Stimulated activated naive CD8-positive, alpha-beta T cell treated with anti-CD3 and anti-CD28 coated beads, Interleukin-15, amount 100 ng/mL, for 72 hours (primary cell): ENCODE measurements at regions not wholly inside any gene's neighbourhood (a gene's known extent, or its start where the extent isn't known, plus 50 kb on each side); places are given as distances from the start of the nearest gene placed in this dataset.

Experiments used
- ATAC-seq: fragments of 150-1000 bp; cut with Tn5 transposase; 2 replicates; pipeline ENCODE4 v1.10.0; 2021; ENCODE audit warnings: mild to moderate bottlenecking, moderate library complexity
- DNase-seq, 2 donors: peaks; one replicate each; pipeline ENCODE4 v3.0.0; 2021 to 2022
- H3K27ac Mint-ChIP-seq, 2 donors: one replicate each; pipeline ENCODE4 v1.8.0; 2022; ENCODE audit warnings: mild to moderate bottlenecking in 2 of 2, mixed read lengths in 2 of 2, moderate library complexity in 2 of 2
- H3K27me3 Mint-ChIP-seq: one replicate; pipeline ENCODE4 v1.8.0; 2022; ENCODE audit warnings: mixed read lengths
- H3K4me1 Mint-ChIP-seq: one replicate; pipeline ENCODE4 v1.8.0; 2022; ENCODE audit warnings: mild to moderate bottlenecking, mixed read lengths
- H3K4me3 Mint-ChIP-seq, 2 donors: one replicate each; pipeline ENCODE4 v1.8.0; 2022; ENCODE audit warnings: mild to moderate bottlenecking in 2 of 2, mixed read lengths in 2 of 2, moderate library complexity in 1 of 2
- H3K9me3 Mint-ChIP-seq, 2 donors: one replicate each; pipeline ENCODE4 v1.8.0; 2022; ENCODE audit warnings: mixed read lengths in 2 of 2

- Mint-ChIP-seq H3K4me1 (no peaks in the 10 kb centered on the region), H3K9me3 (no peaks in the 10 kb centered on the region), H3K27me3 (peaks cover 59% of the 10 kb centered on the region), H3K4me3 (no peak overlapping the region), H3K27ac (no peak overlapping the region)
- no peak for DNase-seq
- ATAC-seq = no peak
These were observed 108.1 kb downstream of the MAP3K21 start for GRCh38 chr1:233435622-233436021.

- DNase-seq = no peak
- Mint-ChIP-seq H3K9me3 (no peaks in the 10 kb centered on the region), H3K27ac (no peak overlapping the region), H3K4me1 (no peaks in the 10 kb centered on the region), H3K27me3 (peaks cover 35% of the 10 kb centered on the region), H3K4me3 (no peak overlapping the region)
- no peak for ATAC-seq
These were observed 112.2 kb downstream of the MAP3K21 start for GRCh38 chr1:233439721-233440120.

GRCh38 chr1:233440951-233441401 lies 113.5 kb downstream of the MAP3K21 start:
- peak; percentile 59 for ATAC-seq
- DNase-seq = no peak
- Mint-ChIP-seq H3K27me3 (peaks cover 26% of the 10 kb centered on the region), H3K4me1 (no peaks in the 10 kb centered on the region), H3K9me3 (no peaks in the 10 kb centered on the region), H3K4me3 (no peak overlapping the region), H3K27ac (no peak overlapping the region)

GRCh38 chr1:233442026-233442780 lies 114.7 kb downstream of the MAP3K21 start:
- H3K27me3 Mint-ChIP-seq = peaks cover 26% of the 10 kb centered on the region
- ATAC-seq = no peak
- no peaks in the 10 kb centered on the region for H3K4me1 Mint-ChIP-seq
- no peak overlapping the region for H3K4me3 Mint-ChIP-seq
- H3K27ac Mint-ChIP-seq = peak overlapping the region in 1 of 2 donors; percentile 53
- DNase-seq = no peak
- H3K9me3 Mint-ChIP-seq = no peaks in the 10 kb centered on the region

- H3K9me3 Mint-ChIP-seq = no peaks in the 10 kb centered on the region
These were observed 115.7 kb downstream of the MAP3K21 start for GRCh38 chr1:233443040-233443760.

GRCh38 chr1:233444484-233444883 lies 117.0 kb downstream of the MAP3K21 start:
- Mint-ChIP-seq H3K4me3 (no peak overlapping the region), H3K27ac (no peak overlapping the region), H3K27me3 (peaks cover 7% of the 10 kb centered on the region), H3K9me3 (no peaks in the 10 kb centered on the region), H3K4me1 (no peaks in the 10 kb centered on the region)
- ATAC-seq (no peak), DNase-seq (no peak)

More at GRCh38 chr1:233443040-233443760, 115.7 kb downstream of the MAP3K21 start:
- no peak for DNase-seq
- no peak overlapping the region for H3K27ac Mint-ChIP-seq
- no peak for ATAC-seq
- H3K4me3 Mint-ChIP-seq = no peak overlapping the region
- no peaks in the 10 kb centered on the region for H3K4me1 Mint-ChIP-seq
- peaks cover 19% of the 10 kb centered on the region for H3K27me3 Mint-ChIP-seq

- no peaks in the 10 kb centered on the region for H3K27me3 Mint-ChIP-seq
These were observed 118.2 kb downstream of the MAP3K21 start for GRCh38 chr1:233445737-233446136.

GRCh38 chr1:233446935-233447334 lies 119.4 kb downstream of the MAP3K21 start:
- H3K4me1 Mint-ChIP-seq = no peaks in the 10 kb centered on the region

More at GRCh38 chr1:233445737-233446136, 118.2 kb downstream of the MAP3K21 start:
- Mint-ChIP-seq H3K27ac (no peak overlapping the region), H3K9me3 (no peaks in the 10 kb centered on the region), H3K4me1 (no peaks in the 10 kb centered on the region), H3K4me3 (no peak overlapping the region)
- no peak for ATAC-seq
- DNase-seq = no peak

GRCh38 chr1:233448109-233448689 lies 120.7 kb downstream of the MAP3K21 start:
- ATAC-seq (no peak), DNase-seq (no peak)
- H3K27ac Mint-ChIP-seq = no peak overlapping the region
- no peak overlapping the region for H3K4me3 Mint-ChIP-seq
- no peaks in the 10 kb centered on the region for H3K9me3 Mint-ChIP-seq
- no peaks in the 10 kb centered on the region for H3K4me1 Mint-ChIP-seq
- peaks cover 8% of the 10 kb centered on the region for H3K27me3 Mint-ChIP-seq

More at GRCh38 chr1:233446935-233447334, 119.4 kb downstream of the MAP3K21 start:
- Mint-ChIP-seq H3K27me3 (no peaks in the 10 kb centered on the region), H3K4me3 (no peak overlapping the region), H3K27ac (no peak overlapping the region), H3K9me3 (no peaks in the 10 kb centered on the region)
- DNase-seq (no peak), ATAC-seq (no peak)

GRCh38 chr1:233452724-233453123 lies 125.2 kb downstream of the MAP3K21 start:
- Mint-ChIP-seq H3K9me3 (no peaks in the 10 kb centered on the region), H3K27me3 (peaks cover 14% of the 10 kb centered on the region), H3K27ac (no peak overlapping the region), H3K4me1 (no peaks in the 10 kb centered on the region), H3K4me3 (no peak overlapping the region)
- DNase-seq (no peak), ATAC-seq (no peak)

GRCh38 chr1:233453433-233454200 lies 126.1 kb downstream of the MAP3K21 start:
- DNase-seq (no peak), ATAC-seq (no peak)
- Mint-ChIP-seq H3K4me3 (no peak overlapping the region), H3K27me3 (peaks cover 14% of the 10 kb centered on the region), H3K4me1 (no peaks in the 10 kb centered on the region), H3K9me3 (no peaks in the 10 kb centered on the region), H3K27ac (no peak overlapping the region)

GRCh38 chr1:233459470-233459945 lies 132.0 kb downstream of the MAP3K21 start:
- ATAC-seq (peak; percentile 31), DNase-seq (no peak)
- Mint-ChIP-seq H3K27ac (no peak overlapping the region), H3K27me3 (no peaks in the 10 kb centered on the region), H3K4me3 (no peak overlapping the region), H3K4me1 (peaks cover 5% of the 10 kb centered on the region), H3K9me3 (no peaks in the 10 kb centered on the region)

- no peak for ATAC-seq
- no peaks in the 10 kb centered on the region for H3K27me3 Mint-ChIP-seq
- H3K9me3 Mint-ChIP-seq = no peaks in the 10 kb centered on the region
- peaks cover 5% of the 10 kb centered on the region for H3K4me1 Mint-ChIP-seq
- no peak overlapping the region for H3K27ac Mint-ChIP-seq
- no peak for DNase-seq
- H3K4me3 Mint-ChIP-seq = no peak overlapping the region
These were observed 132.4 kb downstream of the MAP3K21 start for GRCh38 chr1:233459968-233460367.

- Mint-ChIP-seq H3K27me3 (no peaks in the 10 kb centered on the region), H3K27ac (no peak overlapping the region), H3K4me3 (no peak overlapping the region), H3K4me1 (peaks cover 5% of the 10 kb centered on the region), H3K9me3 (no peaks in the 10 kb centered on the region)
- ATAC-seq (no peak), DNase-seq (no peak)
These were observed 133.2 kb downstream of the MAP3K21 start for GRCh38 chr1:233460692-233461091.

- no peak for DNase-seq
These were observed 134.3 kb downstream of the MAP3K21 start for GRCh38 chr1:233461847-233462246.

More at GRCh38 chr1:233461847-233462246, 134.3 kb downstream of the MAP3K21 start:
- ATAC-seq = no peak
- no peaks in the 10 kb centered on the region for H3K27me3 Mint-ChIP-seq
- no peaks in the 10 kb centered on the region for H3K9me3 Mint-ChIP-seq
- H3K4me3 Mint-ChIP-seq = no peak overlapping the region
- no peak overlapping the region for H3K27ac Mint-ChIP-seq
- H3K4me1 Mint-ChIP-seq = peaks cover 5% of the 10 kb centered on the region
